ENCODE measurements at regions not wholly inside any gene's neighbourhood (a gene's known extent, or its start where the extent isn't known, plus 50 kb on each side); places are given as distances from the start of the nearest gene placed in this dataset.

- TF ChIP-seq, protein P1, sequence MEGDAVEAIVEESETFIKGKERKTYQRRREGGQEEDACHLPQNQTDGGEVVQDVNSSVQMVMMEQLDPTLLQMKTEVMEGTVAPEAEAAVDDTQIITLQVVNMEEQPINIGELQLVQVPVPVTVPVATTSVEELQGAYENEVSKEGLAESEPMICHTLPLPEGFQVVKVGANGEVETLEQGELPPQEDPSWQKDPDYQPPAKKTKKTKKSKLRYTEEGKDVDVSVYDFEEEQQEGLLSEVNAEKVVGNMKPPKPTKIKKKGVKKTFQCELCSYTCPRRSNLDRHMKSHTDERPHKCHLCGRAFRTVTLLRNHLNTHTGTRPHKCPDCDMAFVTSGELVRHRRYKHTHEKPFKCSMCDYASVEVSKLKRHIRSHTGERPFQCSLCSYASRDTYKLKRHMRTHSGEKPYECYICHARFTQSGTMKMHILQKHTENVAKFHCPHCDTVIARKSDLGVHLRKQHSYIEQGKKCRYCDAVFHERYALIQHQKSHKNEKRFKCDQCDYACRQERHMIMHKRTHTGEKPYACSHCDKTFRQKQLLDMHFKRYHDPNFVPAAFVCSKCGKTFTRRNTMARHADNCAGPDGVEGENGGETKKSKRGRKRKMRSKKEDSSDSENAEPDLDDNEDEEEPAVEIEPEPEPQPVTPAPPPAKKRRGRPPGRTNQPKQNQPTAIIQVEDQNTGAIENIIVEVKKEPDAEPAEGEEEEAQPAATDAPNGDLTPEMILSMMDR (conservative IDR thresholded peaks at IDR 0.05): no peak
- no peak for TF ChIP-seq ZFX (IDR thresholded peaks at IDR 0.05)
Observed at GRCh38 chr12:131267576-131267975, 313.9 kb downstream of the ADGRD1 start.
